C4-2B (cell line): ENCODE measurements at regions not wholly inside any gene's neighbourhood (a gene's known extent, or its start where the extent isn't known, plus 50 kb on each side); places are given as distances from the start of the nearest gene placed in this dataset.

Experiments used
- CTCF ChIP-seq: fragments of 450-650 bp; conservative IDR thresholded peaks from 2 replicates; pipeline ENCODE4 v1.5.1; 2017; ENCODE audit warnings: mild to moderate bottlenecking
- ZFX ChIP-seq: fragments of 450-650 bp; IDR thresholded peaks from 2 replicates; pipeline ENCODE4 v1.6.1; 2017

GRCh38 chr7:16193631-16194030, 227.7 kb downstream of the CRPPA start:
- TF ChIP-seq CTCF (no peak), ZFX (no peak)
